Middle frontal gyrus (tissue), 1 donor: ENCODE measurements at regions not wholly inside any gene's neighbourhood (a gene's known extent, or its start where the extent isn't known, plus 50 kb on each side); places are given as distances from the start of the nearest gene placed in this dataset.

ENCODE experiments used
- DNase-seq: peaks from one replicate; pipeline ENCODE4 v3.0.0-alpha.2; 2015; ENCODE audit warnings: low spot score; ENCODE audit errors: extremely low spot score

GRCh38 chr21:32184065-32184464, 94.8 kb downstream of the MIS18A start:
- no peak for DNase-seq

GRCh38 chr21:32183396-32183795, 95.5 kb downstream of the MIS18A start:
- DNase-seq, result no peak

- no peak for DNase-seq
These were observed 96.4 kb downstream of the MIS18A start for GRCh38 chr21:32182449-32182848.

GRCh38 chr21:32181457-32181856, 97.4 kb downstream of the MIS18A start:
- DNase-seq, result no peak

GRCh38 chr21:32174819-32175218, 104.0 kb downstream of the MIS18A start:
- DNase-seq, result no peak

- DNase-seq, result no peak
These were observed 105.6 kb downstream of the MIS18A start for GRCh38 chr21:32173121-32173724.

GRCh38 chr21:32172106-32172505, 106.7 kb downstream of the MIS18A start:
- no peak for DNase-seq

- no peak for DNase-seq
These were observed 111.3 kb downstream of the MIS18A start for GRCh38 chr21:32167513-32167912.

GRCh38 chr21:32163386-32163785, 115.5 kb downstream of the MIS18A start:
- no peak for DNase-seq

- DNase-seq, result no peak
These were observed 116.0 kb downstream of the MIS18A start for GRCh38 chr21:32162727-32163320.

GRCh38 chr21:32155226-32155625, 123.6 kb downstream of the MIS18A start:
- DNase-seq, result no peak

GRCh38 chr21:32147041-32147440, 131.8 kb downstream of the MIS18A start:
- no peak for DNase-seq

- no peak for DNase-seq
These were observed 134.0 kb downstream of the MIS18A start for GRCh38 chr21:32144851-32145250.

GRCh38 chr21:32143241-32143939, 135.5 kb downstream of the MIS18A start:
- DNase-seq, result no peak

- DNase-seq, result no peak
These were observed 137.6 kb downstream of the MIS18A start for GRCh38 chr21:32141318-32141633.

GRCh38 chr21:32140604-32141317, 138.1 kb downstream of the MIS18A start:
- no peak for DNase-seq

GRCh38 chr21:32140151-32140550, 138.7 kb downstream of the MIS18A start:
- DNase-seq, result no peak

GRCh38 chr21:32138658-32139057, 140.2 kb downstream of the MIS18A start:
- no peak for DNase-seq

- no peak for DNase-seq
These were observed 140.9 kb downstream of the MIS18A start for GRCh38 chr21:32137931-32138330.

GRCh38 chr21:32137266-32137665, 141.6 kb downstream of the MIS18A start:
- DNase-seq, result no peak

- no peak for DNase-seq
These were observed 142.3 kb downstream of the MIS18A start for GRCh38 chr21:32136546-32136945.
